Hematopoietic multipotent progenitor cell treated with erythropoietin and hydrocortisone succinate and interleukin-3 and kit ligand, for 8 days (in vitro differentiated cells): ENCODE measurements at regions not wholly inside any gene's neighbourhood (a gene's known extent, or its start where the extent isn't known, plus 50 kb on each side); places are given as distances from the start of the nearest gene placed in this dataset.

ENCODE experiments used
- DNase-seq: peaks from one replicate; pipeline ENCODE4 v3.0.0-alpha.2; 2015

DNA sequence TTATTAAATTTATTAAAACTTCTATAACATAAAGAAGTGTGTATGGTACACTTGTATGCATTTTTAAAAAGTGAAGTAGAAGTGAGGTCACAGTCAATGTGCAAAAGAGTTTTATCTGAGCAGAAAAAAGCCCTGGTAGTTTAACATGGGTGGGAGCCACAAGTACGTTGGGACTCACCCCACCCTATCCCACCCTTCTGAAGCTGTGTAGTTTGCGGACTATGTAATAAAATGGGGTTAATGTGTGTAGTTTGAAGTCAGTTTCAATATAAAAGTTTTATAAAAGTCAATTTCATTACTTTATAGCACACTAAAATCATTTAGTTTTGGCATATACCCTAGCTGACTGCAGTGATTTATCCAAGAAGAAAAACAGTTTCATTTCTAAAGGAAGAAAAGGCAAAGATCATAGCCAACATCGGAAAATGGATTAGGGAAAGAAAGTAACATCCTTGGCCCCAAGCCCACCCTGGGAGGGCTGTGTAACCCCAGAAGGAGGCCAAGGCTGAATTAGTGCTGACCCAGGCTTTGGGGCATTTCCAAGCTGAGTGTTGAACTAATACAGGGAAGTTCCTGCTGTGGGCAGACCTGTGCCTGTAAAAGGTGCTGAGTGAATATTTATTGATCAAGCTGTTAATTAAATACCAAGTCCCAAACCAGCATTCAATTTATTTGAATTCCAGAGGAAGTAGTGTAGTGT, 398.6 kb upstream of the ADAMTSL1 start:
- no peak for DNase-seq

DNA sequence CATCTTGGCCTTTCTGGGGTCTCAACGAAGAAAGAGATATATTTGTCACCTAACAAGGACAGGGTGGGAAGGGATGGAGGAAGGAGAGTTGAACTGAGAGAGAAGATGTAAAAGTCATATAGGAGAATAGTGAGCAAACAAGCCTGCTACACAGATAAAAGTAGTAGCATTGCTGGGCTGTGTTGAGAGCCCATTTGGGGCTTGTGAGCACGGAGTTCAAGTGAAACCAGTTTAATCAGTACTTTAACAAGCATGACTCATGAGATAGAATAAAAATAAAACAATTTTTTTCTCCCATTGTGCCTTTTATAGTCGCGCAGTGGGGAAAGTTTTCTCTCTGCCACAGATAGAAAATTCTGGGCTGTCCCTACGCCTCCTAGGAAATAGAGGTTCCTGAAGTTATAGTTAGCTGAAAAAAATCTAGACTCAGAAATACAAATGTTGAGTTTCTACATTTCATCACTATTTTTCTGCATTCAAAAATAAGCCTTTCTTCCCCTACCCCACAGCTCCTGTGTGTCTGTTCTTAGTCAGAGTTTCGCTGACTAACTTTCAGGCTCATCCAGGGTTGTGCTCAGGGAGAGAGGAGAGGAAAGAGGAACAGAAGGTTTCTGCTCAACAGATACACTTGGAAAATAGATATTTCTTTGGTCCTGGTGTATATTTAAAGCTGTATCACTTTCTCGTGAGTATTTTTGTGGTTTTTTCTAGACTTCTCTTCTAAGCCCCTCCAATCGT, 395.8 kb upstream of the ADAMTSL1 start:
- DNase-seq, result no peak

DNA sequence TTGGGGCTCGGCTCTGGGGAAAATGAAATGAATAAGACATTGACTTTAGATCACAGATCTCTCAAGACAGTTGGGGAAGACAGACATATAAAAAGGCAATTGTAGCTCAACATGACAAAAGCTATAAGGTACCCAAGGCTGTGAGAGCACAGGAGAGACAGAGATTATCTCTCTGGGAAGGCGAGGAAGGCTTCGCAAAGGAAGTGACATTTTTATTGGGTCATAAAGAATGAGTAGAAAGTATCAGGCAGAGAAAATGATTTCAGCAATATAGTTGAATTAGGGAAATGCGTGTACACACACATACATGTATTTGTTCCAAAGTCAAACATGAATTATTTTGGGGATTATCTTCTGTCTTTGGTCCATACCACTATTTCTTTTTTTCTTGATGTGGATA, 381.8 kb upstream of the ADAMTSL1 start:
- DNase-seq, result no peak

DNA sequence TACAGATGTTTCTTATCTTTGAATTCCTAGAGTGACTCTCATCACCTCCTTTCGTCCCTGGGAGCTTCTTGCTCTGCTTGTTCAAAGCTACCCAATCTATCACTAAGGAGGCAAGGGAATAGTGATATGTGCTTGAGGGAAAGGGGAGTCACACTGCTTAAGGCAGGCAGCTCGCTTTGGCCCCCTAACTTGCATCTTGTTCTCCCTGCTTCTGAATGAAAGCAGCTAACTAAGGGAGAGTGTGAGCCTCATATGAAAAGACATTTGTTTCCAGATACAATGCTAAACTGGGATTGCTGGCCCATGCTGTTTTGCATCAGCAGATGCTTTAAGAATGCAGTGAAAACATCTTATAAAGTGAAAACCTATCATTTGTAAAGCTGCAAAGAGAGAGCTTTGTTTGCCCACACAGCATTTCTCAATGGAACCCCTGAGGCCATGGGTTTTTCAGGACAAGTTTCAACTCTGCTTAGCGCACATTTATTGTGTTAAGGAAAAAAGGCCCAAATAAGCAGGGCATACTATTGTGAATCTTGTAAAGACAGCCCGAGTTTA, 367.9 kb upstream of the ADAMTSL1 start:
- no peak for DNase-seq

DNA sequence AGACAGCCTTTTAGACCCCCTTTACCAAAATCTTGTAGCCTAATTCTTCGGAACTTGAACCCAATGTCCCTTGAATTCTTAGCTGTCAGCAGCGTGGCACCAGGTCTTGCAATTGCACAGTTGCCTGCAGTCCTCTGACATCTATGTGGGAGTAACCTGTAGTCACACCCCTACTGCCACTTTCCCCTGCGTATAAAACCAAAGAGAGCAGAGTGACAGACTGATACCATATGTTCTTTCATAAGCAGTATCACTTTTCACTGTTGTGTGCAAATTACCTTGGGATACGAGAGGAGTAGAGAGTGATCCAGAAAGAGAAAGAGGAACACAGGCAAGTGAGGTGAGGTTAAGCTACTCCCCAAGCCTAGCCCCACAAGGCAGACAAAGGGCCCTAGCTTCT, 364.3 kb upstream of the ADAMTSL1 start:
- DNase-seq, result no peak

DNA sequence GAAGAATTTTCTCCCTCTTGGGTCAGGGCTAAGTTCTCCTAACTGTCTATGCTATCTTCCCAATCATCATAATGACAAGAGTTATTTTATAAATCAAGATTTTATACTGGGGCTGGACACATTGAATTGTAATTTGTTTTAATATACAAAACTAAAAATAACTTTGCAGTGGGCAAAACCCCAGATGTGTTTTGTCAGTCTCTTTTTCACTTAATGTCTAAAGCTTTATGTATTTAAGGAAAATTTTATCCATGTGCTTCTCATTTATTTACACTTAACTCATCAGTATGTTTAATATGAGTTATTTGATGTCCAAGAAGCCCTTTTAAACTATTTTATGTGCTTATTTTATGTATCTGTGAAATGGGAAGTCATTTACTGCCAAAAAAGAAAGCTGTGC, 362.8 kb upstream of the ADAMTSL1 start:
- DNase-seq, result no peak

DNA sequence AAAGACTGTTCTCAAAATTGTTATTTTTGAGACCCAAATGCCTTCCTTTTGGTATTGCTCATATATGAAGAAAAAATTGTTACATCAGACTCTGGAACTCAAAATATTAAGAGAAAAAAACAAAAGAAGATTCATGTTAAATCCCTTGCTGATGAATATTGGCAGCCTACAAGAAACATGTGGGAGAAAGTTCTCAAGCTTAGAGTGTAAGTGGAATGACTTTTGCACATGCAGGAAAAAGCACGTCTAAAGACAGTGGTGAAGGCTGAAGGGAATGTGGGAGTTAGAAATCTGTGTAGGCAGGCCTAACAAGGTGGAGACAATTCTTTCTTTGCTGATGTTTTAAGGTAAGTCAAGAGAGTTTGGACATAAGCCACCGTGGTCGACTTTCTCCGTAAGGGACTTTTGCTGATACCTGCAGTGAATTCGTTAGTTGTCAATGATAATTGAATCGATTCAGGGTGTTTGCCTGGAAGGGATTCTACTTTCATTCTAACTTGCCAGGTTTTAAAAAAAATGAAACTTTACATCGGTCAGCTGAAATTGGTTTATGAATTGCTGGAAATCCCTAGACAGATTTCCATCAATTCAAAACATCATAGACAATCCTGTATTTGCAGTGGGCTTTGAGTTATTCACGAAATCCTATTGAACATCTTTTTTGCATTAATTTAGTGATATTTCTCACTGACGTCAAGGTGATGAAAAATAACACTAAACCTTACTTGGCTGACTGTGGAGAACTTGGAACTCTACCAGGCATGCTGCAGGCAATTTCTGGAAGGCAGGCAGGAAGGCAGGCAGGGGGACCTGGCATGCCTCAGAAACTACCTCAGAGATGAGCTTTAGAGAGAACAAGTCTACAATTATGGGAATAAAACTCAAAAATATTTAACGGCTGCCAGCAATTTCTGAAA, 359.1 kb upstream of the ADAMTSL1 start:
- DNase-seq, result no peak

DNA sequence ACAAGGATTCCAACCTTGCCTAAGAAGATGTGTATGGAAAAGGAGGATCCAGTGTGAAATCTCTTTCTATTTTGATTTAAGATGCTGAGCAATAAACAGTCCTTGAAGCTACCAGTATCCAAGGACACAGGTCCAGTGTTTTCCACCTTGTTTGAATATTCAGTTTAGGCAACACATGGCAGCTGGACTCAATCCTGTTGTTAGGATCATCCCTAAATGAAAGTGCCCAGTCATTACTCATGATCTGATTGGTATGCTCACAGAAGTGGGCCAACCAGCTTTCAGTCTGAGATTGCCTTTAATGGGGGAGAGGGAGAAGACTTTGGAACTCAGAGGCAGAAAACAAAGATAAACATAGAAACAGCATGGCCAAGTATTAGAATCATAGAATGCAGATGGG, 355.7 kb upstream of the ADAMTSL1 start:
- DNase-seq, result no peak

DNA sequence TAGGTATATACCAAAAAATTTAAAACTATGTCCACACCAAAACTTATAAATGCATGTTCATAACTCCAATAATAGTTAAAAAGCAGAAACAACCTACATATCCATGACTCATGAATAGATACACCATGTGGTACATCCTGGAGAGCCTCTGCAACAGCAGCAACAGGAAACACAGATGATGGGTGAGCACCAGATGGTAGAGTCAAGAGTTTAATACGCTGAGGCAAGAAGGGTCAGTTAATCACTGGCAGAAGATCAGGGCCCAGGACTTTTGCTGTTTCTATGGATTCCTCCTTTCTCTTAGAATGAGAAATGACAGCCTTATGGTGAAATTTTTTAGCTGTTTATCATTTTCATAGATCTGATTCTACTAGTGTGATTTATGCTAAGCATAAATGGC, 351.8 kb upstream of the ADAMTSL1 start:
- DNase-seq, result no peak

DNA sequence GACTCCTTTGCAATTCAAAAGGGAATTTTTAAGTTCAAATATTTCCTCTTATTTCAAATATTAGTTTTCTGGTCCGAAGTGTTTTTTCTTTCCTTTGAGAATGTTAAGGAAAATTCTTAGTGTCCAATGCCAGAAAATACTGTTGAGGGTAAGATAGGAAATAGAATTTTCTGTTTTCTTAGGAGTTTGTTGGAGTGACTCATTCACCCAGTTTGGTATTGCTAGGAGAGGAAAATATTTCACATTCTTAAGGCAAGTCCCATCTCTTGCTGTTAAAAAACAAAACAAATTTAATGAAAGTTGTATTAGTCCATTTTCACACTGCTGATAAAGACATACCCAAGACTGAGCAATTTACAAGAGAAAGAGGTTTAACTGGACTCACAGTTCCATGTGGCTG, 349.2 kb upstream of the ADAMTSL1 start:
- no peak for DNase-seq

DNA sequence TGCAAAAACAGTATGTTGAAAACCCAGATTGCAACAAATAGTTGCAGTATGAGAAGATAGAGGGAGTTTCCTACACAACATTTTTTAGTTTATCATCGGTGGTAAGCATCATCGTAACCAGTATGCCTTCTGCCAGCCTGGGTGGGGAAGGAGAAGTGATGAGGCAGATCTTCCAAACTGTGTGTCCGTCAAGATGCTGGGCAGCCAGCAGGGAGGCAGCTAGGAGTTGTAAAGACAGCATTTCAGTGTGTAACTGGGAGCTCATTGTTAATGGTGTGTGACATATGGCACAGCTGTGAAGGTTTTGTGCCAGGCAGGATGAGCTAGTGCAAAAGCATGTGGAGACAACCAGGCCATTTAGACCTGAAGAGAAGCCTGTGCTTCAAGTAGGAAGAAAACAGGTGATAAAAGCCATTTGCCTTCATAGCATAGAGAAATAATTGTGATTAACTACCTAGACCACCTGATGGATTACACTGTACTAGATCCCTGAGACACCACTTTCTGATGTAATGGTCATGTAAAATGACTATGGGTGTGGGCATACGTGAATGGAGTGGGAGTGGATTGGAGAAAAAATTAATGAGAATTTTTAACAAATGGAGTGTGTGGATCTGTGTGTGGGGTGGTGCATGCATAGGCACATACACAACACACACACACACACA, 347.0 kb upstream of the ADAMTSL1 start:
- no peak for DNase-seq

DNA sequence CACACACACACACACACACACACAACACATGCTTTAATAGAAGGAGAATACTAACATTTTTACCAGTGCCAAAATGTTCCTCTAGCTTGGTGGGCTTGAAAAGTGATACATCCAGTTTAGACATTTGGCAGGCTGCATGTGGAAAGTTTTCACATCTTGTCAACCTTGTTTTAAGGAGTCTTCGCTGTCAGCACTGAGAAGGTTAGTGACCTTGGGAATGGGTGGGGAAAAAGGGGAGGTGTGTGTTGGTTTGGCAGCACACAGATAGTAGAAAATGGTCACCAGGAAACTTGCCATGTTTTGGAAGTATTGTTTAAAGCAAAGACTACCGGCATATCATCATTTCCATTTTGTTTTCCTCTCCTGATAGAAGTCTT, 346.5 kb upstream of the ADAMTSL1 start:
- no peak for DNase-seq

DNA sequence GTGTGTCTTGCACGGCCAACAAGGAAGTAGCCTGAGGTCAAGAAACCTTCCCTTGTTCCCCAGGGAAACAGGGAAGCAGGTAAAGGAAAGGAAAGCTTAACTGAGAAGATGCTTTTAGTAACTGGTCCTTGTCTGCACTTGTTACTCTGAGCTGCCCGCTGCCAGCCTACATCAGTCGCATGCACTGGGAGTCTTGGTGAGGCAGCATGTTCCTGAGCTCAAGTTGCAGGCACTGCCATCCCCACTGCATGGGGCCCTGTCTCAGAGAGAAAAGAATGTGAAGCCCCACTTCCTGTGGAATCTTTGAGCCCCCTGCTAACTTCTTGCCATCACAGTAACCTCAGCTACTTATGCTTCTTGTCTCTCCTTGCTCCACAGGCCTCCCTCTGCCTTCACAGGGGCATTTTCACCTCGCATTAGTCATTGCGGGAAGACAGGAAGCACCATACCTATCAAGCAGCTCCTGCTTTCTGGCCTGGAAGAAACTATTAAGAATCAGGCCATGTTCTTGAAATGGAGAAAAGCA, 344.1 kb upstream of the ADAMTSL1 start:
- no peak for DNase-seq

DNA sequence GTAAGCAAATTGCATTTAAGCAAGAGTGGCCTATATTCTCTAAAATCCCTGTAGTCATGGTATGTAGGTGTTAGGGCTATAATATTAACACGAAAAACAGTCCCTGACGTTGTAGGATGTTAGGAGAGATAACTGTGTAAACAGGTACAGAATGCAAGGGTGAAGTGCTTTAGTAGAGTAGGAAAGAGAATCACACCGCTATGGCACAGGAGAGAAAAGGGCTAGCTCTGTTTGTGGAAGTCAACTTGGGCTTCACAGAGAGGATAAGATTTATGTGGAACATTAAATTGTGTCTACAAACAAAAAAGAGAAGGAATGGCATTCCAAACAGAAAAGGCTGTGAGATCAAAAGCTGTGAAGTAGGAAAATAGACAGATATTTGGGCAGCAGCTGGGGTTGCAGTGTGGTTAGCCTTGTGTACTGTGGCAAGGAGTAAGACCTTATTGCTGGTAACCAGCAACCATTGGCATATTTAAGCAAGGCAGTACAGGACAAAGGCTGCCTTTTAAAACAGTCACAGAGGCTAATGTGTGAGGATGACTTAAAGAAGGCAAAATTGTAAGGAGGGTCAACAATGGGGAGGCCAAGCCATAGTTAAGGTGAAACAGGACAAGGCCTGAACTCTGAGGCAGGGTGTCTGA, 337.5 kb upstream of the ADAMTSL1 start:
- DNase-seq, result no peak

DNA sequence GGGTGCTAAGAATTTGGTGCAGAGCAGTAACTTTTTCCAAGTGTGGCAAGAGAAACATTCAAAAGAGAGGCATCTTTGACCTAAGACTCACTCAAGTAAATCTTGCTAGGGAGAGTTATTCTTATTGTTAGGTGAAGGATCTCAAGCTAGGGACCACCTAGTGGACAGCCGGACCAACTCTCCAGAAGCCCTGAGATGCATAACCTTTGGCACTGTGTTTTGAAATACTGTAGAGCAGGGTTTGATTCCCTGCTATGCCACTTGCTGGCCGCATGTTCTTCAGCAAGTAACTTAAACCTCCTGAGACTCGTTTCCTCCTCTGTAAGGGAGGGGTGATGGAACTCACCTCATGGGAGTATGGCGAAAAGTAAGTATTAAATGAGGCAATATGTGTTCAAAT, 336.1 kb upstream of the ADAMTSL1 start:
- no peak for DNase-seq

DNA sequence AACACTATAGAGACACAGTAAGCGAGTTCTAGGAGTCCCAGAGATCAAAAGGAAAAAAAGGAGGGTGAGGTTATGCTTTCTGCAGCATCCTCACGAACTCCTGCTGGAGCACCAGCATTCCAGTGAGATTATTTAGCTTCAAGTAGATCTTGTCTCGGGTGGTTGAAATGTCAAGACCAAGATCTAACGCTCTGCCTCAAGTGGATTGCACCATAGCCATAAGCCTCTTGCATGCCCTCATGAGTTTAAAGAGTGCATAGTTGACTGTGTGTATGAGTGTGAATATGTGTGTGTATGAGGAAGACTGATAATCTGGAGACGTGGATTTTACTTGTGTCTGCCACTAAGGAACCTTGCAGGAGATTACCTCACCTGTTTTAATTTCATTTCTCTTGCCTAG, 335.3 kb upstream of the ADAMTSL1 start:
- DNase-seq, result no peak

DNA sequence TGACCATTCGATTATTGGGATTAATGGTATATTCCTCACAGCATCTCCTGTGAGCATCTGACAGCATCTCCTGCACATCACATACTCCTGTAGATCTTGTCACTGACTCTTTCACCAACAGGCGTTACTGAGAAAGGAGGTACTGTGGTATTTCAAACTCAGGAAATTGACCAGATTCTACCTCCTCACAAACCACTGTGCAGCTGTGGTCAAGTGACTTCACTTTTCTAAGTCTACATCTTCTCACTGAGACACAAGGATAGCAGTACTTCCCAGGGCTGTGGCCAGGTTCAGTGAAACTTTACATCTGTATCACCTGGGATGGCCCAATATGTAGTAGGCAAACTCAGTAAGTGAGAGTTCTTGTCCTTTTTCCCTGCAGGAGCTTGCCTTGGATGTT, 332.3 kb upstream of the ADAMTSL1 start:
- DNase-seq, result no peak

DNA sequence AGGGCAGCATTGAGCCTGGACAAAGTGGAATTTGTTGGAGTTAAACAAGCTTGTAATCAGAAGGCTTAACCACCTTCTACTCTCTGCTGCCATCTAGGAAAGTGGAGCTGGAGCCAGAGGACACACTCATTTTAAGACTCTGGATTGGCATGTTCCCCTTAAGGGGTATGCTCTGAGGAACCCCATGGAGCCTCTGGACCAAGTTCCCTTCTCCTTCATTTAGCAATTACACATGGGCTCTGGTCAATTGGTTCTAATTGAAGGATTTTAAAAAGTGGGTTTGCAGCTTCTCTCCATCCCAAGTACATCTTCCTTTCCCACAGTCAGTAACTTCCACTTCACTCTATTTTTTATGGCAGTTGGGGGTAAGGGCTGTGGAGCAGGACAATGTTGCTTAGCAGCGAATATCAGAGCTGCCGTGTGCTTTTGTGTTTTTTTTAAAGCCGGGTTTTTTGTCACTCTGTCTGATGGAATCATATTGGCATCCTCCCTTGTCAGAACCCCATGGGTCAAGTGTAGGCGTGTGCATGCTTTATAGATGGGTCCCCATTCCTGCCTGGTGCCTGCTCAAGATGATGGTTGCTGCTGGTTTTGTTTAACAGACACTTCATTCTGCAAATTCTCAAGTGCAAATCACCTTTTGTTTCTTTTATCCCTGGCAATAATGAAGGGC, 330.7 kb upstream of the ADAMTSL1 start:
- no peak for DNase-seq

DNA sequence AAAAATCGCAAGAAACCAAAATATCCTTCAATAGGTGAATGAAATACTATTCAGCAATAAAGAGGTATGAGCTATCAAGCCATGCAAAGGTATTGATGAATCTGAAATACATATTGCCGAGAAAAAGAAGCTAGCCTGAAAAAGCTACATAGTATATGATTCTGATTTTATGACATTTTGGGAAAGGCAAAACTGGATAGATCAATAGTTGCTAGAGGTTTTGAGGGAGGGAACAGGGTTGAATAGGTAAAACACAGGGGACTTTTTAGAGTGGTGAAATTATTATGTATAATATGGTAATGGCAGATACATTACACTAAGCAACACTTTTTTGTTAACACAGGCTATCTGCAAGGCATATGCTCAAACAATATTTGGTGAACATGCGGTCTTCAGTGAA, 327.6 kb upstream of the ADAMTSL1 start:
- no peak for DNase-seq

DNA sequence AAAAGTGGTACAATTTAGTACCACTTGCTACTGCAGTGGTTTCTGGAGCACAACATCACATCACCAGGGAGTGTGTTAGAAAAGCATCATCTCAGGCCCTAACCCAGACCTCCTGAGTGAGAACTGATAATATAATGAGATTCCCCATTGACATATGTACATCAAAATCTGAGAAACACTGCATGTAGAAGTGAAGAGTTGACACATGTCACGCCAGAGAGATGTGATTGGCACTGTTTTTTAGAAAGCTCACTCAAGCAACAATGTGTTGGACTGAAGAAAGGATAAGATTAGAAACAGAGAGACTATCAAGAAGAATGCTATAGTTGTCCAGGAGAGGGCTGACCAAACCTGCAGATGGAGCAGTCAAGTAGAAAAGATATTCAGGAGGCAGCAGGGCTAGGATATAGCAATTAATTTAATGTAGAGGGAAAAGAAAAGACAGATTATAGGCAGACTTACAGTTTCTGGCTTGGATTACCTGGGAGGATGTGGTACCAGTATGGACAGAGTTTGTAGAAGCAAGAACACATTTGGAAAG, 324.4 kb upstream of the ADAMTSL1 start:
- no peak for DNase-seq

DNA sequence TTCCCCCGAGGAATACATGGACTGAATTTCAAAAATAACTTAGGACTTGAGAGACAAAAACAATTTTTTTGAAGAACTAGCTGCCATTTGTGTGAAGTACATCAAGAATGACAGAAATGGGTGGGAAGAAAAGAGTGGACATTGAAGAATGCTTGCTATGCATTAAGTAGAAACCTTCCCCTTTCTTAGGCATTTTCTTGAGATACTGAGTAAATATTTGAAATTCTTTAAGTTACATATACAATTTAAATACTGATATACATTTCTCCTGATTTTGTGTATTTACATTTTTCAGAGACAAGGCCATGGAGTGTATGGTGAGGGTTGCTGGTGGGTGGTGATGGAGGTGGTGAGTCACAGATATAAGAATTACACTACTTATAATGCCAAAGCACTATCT, 319.3 kb upstream of the ADAMTSL1 start:
- no peak for DNase-seq
